Endodermal cell (in vitro differentiated cells): ENCODE measurements at regions not wholly inside any gene's neighbourhood (a gene's known extent, or its start where the extent isn't known, plus 50 kb on each side); places are given as distances from the start of the nearest gene placed in this dataset.

Source experiments
- DNase-seq: peaks from one replicate; pipeline ENCODE4 v3.0.0-alpha.2; 2017
- H3K27ac ChIP-seq: 2 replicates; pipeline ENCODE4 v1.5.1; 2013; ENCODE audit warnings: mild to moderate bottlenecking, low read depth, low read length, moderate library complexity
- H3K27me3 ChIP-seq: 2 replicates; pipeline ENCODE4 v1.6.1; 2013; ENCODE audit warnings: mild to moderate bottlenecking, low read length, moderate library complexity; ENCODE audit not compliant: insufficient read depth, control insufficient read depth, poor library complexity, severe bottlenecking
- H3K36me3 ChIP-seq: 2 replicates; pipeline ENCODE4 v1.7.0; 2013; ENCODE audit warnings: mild to moderate bottlenecking, low read length, moderate library complexity; ENCODE audit not compliant: control insufficient read depth, insufficient read depth
- H3K4me1 ChIP-seq: one replicate; pipeline ENCODE4 v1.7.0; 2013; ENCODE audit warnings: low read length; ENCODE audit not compliant: control insufficient read depth, insufficient read depth
- H3K4me3 ChIP-seq: 2 replicates; pipeline ENCODE4 v1.5.1; 2013; ENCODE audit warnings: mild to moderate bottlenecking, low read length, moderate library complexity
- H3K9ac ChIP-seq: 2 replicates; pipeline ENCODE4 v1.6.1; 2013; ENCODE audit warnings: mild to moderate bottlenecking, low read length, moderate library complexity; ENCODE audit not compliant: poor library complexity, severe bottlenecking; ENCODE audit errors: extremely low read depth
- H3K9me3 ChIP-seq: 2 replicates; pipeline ENCODE4 v1.6.1; 2013; ENCODE audit warnings: mild to moderate bottlenecking, low read length, moderate library complexity; ENCODE audit not compliant: control insufficient read depth
- H3K27ac Mint-ChIP-seq: 2 replicates; pipeline ENCODE4 v1.8.0; 2020; ENCODE audit warnings: mixed read lengths
- H3K27me3 Mint-ChIP-seq: 2 replicates; pipeline ENCODE4 v1.8.0; 2021; ENCODE audit warnings: mild to moderate bottlenecking, mixed read lengths; ENCODE audit not compliant: insufficient read depth
- H3K36me3 Mint-ChIP-seq: 2 replicates; pipeline ENCODE4 v1.8.0; 2020; ENCODE audit warnings: low read depth, mixed read lengths
- H3K4me1 Mint-ChIP-seq: 2 replicates; pipeline ENCODE4 v1.8.0; 2020; ENCODE audit warnings: mixed read lengths
- H3K4me3 Mint-ChIP-seq: 2 replicates; pipeline ENCODE4 v1.8.0; 2020; ENCODE audit warnings: mild to moderate bottlenecking, moderate library complexity, mixed read lengths
- H3K9me3 Mint-ChIP-seq: 2 replicates; pipeline ENCODE4 v1.8.0; 2020; ENCODE audit warnings: mild to moderate bottlenecking, mixed read lengths
- WGBS, 2 experiments: methylation state at CpG; one replicate each; pipeline versions ENCODE4 v1.1.5 to v1.1.7; 2013; ENCODE audit warnings: missing lambda C conversion rate in 2 of 2, mixed read lengths in 1 of 2; ENCODE audit not compliant: insufficient coverage in 1 of 2, insufficient read length in 1 of 2; 5-methylcytosine and 5-hydroxymethylcytosine counted together
- TF ChIP-seq, protein P1 (sequence below): fragments of 200-600 bp; sonication (generic); conservative IDR thresholded peaks from 2 replicates; pipeline ENCODE4 v1.5.0; 2021; ENCODE audit warnings: antibody characterized with exemption, mild to moderate bottlenecking

DNA sequence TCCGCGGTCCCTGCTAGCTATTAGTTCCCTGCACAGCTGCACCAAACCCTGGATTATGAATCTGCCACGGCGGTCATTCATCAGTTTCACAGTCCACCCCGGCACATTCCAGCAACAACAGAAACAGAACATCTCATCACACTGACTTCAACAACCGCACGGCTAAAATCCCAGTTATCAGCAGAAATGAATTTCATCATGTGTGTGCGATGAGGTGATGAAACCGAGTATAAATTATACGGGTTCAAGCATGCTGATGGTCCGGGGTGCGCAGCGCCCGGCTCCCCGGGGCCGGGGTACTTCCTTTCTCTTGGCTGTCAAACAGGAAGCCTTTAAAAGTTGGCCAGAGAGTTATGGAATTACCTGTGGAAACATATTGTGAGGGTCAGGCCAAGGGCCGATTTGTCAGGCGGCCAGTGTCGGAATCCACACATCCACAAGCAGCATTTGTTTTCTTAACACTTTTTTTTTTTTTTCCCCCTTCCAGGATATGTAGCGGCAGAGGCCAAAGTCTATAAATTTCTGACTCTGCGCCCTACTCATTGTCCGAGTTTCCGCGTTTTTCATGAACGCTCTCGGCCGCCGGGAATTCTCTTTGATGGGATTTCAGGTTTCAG, 420.9 kb upstream of the MGMT start:
- Mint-ChIP-seq H3K27me3 (no peaks in the 10 kb centered on the region), H3K4me1 (no peaks in the 10 kb centered on the region), H3K27ac (no peak overlapping the region), H3K36me3 (no peaks in the 10 kb centered on the region), H3K9me3 (no peaks in the 10 kb centered on the region), H3K4me3 (no peak overlapping the region)
- Histone ChIP-seq H3K9ac (no peak overlapping the region), H3K9me3 (no peaks in the 10 kb centered on the region), H3K27me3 (no peaks in the 10 kb centered on the region), H3K27ac (no peak overlapping the region), H3K4me3 (no peak overlapping the region), H3K4me1 (no peaks in the 10 kb centered on the region), H3K36me3 (no peaks in the 10 kb centered on the region)
- 95% methylated on average over 20 to 28 of the region's 28 CpGs for WGBS, 2 experiments
- TF ChIP-seq, protein P1, sequence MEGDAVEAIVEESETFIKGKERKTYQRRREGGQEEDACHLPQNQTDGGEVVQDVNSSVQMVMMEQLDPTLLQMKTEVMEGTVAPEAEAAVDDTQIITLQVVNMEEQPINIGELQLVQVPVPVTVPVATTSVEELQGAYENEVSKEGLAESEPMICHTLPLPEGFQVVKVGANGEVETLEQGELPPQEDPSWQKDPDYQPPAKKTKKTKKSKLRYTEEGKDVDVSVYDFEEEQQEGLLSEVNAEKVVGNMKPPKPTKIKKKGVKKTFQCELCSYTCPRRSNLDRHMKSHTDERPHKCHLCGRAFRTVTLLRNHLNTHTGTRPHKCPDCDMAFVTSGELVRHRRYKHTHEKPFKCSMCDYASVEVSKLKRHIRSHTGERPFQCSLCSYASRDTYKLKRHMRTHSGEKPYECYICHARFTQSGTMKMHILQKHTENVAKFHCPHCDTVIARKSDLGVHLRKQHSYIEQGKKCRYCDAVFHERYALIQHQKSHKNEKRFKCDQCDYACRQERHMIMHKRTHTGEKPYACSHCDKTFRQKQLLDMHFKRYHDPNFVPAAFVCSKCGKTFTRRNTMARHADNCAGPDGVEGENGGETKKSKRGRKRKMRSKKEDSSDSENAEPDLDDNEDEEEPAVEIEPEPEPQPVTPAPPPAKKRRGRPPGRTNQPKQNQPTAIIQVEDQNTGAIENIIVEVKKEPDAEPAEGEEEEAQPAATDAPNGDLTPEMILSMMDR, result no peak
- DNase-seq, result no peak

- no peaks in the 10 kb centered on the region for H3K36me3 Mint-ChIP-seq
- H3K9ac ChIP-seq, result no peak overlapping the region
- no peaks in the 10 kb centered on the region for H3K27me3 ChIP-seq
- no peaks in the 10 kb centered on the region for H3K9me3 Mint-ChIP-seq
- TF ChIP-seq, protein P1, result no peak
- no peak overlapping the region for H3K4me3 Mint-ChIP-seq
- no peaks in the 10 kb centered on the region for H3K9me3 ChIP-seq
- H3K4me1 Mint-ChIP-seq, result no peaks in the 10 kb centered on the region
- DNase-seq, result no peak
- H3K4me1 ChIP-seq, result no peaks in the 10 kb centered on the region
- H3K27ac Mint-ChIP-seq, result no peak overlapping the region
- no peak overlapping the region for H3K4me3 ChIP-seq
- no peak overlapping the region for H3K27ac ChIP-seq
- no peaks in the 10 kb centered on the region for H3K36me3 ChIP-seq
- H3K27me3 Mint-ChIP-seq, result no peaks in the 10 kb centered on the region
- 92 to 95% methylated on average over 4 to 5 of the region's 5 CpGs for WGBS, 2 experiments
Measured at GRCh38 chr10:129046962-129047361, 420.1 kb upstream of the MGMT start.

DNA sequence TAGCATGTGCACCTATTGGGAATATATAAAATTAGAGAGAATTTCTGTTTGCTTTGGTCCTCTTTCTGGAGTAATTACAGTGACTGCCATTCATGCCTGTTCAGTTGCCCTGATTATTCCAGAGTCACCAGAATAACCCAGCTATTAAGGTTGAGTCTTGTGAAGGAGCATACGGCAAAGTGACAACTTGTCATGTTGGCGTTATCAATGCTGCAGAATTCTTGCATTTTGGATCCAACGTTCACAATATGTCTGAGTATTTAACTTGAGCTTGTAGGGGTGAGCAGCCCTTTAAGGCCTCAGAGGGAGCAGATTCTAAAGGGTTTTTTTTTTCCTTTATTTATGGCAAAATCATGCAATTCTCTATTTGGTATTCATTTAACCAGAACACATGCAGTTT, 419.4 kb upstream of the MGMT start:
- DNase-seq, result no peak
- H3K9me3 ChIP-seq, result no peaks in the 10 kb centered on the region
- H3K4me1 ChIP-seq, result no peaks in the 10 kb centered on the region
- H3K9ac ChIP-seq, result no peak overlapping the region
- Mint-ChIP-seq H3K9me3 (no peaks in the 10 kb centered on the region), H3K27ac (no peak overlapping the region), H3K36me3 (no peaks in the 10 kb centered on the region), H3K4me1 (no peaks in the 10 kb centered on the region), H3K27me3 (no peaks in the 10 kb centered on the region), H3K4me3 (no peak overlapping the region)
- H3K36me3 ChIP-seq, result no peaks in the 10 kb centered on the region
- no peak overlapping the region for H3K4me3 ChIP-seq
- TF ChIP-seq, protein P1, result no peak
- H3K27me3 ChIP-seq, result no peaks in the 10 kb centered on the region
- WGBS, 2 experiments, result 94 to 100% methylated on average over 2 to 3 of the region's 3 CpGs
- no peak overlapping the region for H3K27ac ChIP-seq
